ENCODE measurements at regions not wholly inside any gene's neighbourhood (a gene's known extent, or its start where the extent isn't known, plus 50 kb on each side); places are given as distances from the start of the nearest gene placed in this dataset.
"Not testable (repeated sequence)": the region's sequence is repeated elsewhere in the genome, so short reads cannot be mapped to it uniquely, and the experiment has no call there.

DNA sequence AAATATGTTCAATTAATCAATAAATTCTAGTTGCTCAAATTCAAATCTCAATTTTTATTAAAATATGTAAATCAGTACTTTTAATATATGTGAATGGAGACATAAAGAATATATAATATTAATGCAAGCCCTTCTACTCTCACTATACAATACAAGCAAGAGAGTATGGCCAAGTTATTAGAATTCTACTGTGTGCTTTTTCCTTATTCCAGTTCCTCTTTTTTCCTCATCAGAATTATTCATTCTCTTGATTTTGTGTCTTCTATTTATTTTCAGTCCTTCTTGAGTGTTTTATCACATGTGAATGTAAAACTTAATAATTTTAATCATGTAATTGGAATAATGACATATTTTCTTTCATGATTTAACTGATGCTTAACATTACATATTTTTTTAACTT is 276.8 kb downstream of the PCDH20 start:
- DNase-seq: no peak

DNA sequence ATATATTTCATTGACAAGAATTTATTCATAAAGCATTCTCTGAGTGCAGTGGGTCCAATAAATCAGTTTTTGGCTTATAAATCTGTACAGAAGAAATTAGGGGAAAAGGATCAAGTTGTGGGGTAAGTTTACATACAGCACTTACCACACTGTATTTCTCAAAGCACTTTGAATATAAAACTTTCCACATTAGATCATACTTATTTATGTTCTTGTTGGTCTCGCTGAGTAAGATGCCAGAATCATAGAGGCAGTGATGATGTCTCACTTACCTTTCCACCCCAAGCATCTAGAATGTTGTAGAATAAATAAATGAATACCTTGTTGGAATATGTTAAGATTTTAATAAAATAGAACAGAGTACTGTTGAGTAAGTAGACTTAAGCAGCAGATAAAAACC is 279.1 kb downstream of the PCDH20 start:
- DNase-seq: no peak

DNA sequence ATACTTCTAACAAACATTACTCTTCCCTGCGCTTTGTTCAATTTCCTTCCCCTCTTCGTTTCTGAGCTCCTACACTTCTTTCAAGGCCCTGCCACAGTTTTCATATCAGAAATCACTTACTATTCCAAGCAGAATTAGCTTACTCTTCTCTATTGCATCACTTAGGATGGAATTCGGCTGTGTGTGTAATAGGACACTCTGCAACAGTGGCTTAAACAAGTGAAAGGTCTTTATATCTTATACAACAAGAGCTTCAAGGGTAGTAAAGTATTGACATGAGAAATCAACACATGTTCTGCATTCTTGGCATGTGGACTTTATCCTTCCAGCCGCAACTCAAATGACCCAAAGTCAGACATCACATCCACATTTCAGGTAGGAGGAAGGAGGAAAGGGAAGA is 279.6 kb downstream of the PCDH20 start:
- no peak for DNase-seq

DNA sequence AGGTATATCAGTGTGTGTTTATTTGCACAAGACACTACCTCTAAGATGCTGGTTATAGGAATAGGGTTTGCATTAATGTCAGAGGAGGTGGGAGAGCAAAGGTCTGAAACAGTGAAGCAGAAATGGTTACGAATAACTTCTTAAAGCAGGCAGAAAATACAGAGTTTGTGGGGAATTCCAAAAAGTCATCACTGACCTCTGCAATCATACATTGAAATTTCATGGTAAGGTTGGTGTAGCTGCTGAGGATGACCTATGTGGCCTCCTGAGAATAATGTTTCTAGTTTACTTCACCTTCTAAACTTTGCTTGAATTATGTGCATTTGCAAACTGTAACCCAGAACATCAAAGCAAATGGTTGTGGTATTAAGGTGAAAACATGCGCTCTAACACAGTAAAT is 280.1 kb downstream of the PCDH20 start:
- DNase-seq: no peak

DNA sequence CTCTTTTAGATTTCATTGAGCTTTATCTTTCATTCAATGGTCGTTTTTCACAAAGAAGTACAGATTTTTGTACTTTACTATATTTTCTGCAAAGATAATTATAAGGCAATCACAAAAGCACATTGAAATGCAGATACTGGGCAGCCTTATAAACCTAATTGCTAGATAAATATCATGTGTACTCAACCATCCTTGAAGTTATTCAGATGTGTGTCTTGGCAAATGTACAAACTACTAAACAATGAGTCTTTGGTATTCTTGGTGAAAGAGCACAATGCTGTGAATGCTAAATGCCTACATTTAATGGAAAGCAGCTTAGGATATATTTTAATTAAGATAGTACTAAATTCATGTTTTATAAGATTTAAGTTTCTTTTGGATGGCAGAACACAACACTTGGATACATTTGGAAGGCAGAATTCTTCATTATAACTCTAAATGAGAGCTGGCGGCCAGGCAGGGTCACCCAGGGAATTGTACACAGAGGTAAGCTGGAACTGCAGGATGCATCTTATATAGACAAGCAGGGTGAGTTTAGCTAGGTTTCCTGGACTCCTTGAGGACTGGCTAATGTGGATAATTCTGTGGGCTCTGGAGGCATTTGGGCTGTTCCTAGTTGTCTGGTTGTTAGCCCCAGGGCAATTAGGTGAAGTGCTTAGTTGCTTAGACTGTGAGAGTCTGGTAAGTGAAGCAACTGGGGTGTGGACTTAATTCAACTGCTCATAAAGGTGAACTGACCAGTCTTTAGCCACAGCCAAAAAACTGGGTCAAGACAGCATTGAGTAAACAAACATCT is 286.6 kb downstream of the PCDH20 start:
- no peak for DNase-seq

DNA sequence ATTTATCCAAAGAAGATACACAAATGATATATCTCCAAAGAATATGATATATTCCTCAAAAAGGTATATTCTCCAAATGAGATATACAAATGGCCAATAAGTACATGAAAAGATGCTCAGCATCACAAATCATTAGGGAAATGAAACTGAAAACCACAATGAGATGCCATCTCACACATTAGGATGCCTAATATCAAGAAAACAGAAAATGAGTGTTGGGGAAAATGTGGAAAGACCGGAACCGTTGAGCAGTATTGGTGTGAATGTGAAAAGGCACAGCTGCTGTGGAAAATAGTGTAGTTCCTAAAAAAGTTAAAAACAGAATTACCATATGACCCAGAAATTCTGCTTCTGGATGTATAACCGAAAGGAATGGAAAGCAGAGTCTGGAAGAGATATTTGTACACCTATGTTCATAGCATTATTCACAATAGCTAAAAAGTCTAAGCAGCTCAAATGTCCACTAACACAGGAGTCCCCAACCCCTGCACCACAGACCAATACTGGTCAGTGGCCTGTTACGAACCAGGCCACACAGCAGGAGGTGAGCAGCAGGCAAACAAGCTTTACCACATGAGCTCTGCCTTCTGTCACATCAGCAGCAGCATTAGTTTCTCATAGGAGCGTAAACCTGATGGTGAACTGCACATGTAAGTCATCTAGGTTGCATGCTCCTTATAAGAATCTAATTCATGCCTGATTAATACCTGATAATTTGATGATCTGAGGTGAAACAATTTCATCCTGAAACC is 291.9 kb downstream of the PCDH20 start:
- DNase-seq: no peak

DNA sequence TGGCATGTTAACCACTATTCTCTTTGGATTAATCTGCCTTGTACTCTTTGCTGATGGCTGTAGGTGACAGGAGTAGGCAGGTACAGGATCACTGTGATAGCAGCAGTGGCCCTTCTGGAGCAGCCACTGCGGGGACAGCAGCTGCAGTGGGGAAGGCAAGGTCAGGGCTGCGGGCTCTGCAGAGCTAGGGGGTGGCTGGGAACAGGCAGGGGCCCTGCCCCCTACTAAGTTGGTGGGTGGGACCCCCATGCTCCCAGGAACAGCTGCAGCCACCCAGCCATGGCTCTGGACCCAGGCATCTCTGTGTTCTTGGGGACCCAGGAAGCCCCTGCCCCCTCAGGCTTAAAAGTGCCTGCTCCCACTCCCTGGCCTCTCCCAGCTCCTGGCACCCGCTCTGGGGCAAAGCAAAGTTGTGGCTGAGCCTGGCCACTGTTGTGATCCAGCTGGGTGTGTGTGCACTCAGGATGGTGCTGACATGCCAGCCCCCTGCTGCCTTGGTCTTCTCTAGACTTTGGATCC is 302.4 kb downstream of the PCDH20 start:
- no peak for DNase-seq

DNA sequence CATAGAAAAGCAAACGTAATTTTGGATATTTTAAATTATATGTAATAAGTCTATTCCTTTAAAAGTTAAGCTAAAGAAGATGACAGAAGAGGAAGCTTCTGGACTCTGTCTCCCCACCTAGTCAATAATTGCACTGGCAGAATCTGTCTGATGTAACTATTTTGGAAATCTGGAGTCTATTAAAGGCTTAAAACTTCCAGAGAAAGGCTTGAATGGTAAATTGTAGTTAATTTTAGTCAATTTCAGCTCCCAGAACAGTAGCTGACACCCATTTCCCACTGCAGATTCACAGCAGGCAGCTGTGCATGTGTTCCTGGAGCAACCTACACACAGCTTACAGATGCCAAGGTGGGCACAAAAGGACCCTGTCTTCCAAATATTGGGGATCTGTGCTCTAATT is 304.1 kb downstream of the PCDH20 start:
- DNase-seq: no peak

DNA sequence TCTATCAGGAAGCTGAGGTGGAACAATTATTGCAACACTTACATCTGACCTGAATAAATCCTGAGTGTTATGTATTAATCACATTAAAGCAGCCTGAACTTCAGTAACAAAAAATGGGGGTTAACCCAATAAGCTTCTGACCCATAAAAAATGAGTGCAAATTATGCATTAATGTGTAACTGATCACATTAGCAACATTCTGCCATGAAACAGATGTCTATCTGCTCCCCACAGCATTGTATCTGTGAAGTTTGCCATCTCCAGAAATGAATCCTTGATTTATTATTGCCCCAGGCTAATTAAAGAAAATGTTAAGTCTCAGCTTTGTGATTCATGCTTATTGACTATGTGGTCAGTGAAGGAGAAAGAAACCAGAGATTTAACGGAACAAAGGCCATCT is 304.9 kb downstream of the PCDH20 start:
- DNase-seq: no peak

DNA sequence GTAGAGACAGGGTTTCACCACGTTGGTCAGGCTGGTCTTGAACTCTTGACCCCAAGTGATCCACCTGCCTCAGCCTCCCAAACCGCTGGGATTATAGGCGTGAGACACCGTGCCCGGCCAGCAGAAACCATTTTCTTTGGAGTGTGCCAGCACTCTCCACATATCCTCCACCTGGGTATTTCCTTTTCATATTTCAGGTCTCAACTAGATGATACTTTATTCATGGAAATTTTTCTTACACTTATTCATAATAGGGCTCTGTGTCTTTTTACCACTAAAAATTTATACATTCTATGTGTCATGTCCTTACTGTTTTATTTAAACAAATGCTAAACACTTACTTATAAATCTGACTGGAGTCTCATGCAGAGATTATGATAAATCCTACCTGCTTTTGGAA is 305.9 kb downstream of the PCDH20 start:
- no peak for DNase-seq

DNA sequence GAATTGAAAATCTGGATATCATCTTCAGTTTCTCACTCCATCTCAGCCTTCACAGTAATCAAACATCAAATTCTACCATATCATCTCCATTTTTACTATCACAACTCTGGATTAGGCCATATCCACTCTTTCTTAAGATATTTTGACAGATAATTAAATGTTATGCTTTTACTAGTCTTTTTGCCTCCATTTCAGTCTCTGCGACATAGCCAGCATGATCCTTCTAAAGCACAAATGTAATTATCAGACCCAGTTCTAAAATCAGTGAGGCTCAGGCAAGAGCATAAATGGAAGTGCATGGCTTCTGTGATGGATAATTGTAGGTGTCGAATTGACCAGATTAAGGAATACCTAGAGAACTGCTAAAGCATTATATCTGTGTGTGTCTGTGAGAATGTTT is 307.7 kb downstream of the PCDH20 start:
- DNase-seq: no peak

DNA sequence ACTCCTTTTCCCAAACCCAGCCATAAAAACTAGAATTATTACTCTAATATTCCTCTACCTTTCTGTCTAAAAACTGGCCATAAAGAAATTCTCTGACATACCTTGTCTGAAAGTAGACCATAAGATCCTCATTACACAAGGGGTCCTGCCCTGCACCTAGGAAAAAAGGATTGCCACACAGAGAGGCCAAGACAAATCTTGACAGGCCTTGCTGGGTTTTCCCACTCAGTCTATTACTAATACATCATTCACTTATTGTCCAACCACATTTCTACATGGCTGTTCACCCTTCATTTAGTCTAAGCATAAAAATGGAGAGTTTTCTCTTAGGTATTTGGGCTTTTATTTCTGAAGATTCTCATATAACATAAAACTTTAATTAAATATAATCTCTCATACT is 319.8 kb downstream of the PCDH20 start:
- no peak for DNase-seq

DNA sequence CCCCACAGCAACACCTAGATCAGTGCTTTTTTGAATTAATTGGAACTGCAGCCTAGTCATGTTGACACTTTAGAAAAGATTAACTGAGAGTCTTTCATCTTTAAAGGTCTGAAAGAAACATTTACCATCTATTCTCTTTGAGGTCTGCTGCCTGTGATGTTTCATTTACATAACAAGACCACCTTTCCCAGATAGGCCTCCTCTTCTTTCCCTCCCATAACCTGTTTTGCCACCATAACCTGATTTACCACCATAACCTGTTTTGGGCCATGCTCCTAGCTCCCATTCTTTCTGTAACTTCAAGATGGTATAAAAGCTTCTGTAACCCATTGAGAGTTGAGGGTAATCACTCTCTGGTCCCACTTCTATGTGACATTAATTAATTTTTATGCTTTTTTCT is 320.8 kb downstream of the PCDH20 start:
- no peak for DNase-seq

DNA sequence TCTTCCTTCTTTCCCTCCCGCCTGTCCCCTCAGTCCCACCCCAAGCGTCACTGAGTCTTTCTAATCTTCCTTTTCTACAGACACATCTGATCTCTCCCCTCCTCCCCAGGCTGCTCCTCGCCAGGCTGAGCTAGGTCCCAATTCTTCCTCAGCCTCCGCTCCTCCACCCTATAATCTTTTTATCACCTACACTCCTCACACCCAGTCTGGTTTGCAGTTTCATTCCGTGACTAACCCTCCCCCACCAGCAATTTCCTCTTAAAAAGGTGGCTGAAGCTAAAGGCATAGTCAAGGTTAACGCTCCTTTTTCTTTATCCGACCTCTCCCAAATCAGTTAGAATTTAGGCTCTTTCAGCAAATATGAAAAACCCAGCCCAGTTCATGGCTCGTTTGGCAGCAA is 325.8 kb downstream of the PCDH20 start:
- not testable (repeated sequence) for DNase-seq

DNA sequence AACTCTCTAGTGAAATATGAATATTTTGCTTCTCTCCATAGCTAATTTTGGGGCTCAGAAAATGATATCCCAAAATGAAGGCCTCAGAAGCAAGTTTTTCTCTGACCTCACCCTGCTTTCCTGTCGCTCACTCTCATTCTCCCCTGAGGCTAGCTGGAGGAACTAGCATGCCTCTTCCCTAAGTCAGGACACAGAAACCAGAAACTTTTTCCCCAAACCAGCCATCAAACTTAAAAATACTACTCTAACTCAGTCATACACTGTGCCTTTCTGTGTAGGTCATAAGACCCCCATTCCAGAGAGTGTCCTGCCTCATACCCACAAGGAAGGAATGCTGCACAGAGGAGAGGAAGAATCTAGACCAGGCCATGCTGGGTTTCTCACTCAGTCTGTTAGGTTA is 329.6 kb downstream of the PCDH20 start:
- DNase-seq: no peak

DNA sequence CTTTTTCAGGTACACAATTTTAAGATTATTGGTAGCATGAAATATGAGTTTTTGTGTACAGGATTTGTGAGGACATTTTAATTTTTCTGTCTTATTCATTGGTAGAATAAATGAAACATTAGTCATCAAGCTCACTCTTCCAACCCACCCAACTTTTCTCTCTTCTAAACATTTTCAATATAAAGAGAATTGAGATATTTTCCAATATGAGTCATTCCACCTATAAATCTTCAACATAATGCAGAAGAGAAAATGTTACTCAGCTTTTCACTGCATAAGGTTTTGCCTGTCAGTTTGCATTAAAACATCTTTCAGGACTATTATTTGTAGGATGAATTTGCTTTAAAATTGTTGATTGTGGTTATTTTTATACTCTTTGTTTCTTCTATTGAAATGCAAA is 330.7 kb downstream of the PCDH20 start:
- no peak for DNase-seq

DNA sequence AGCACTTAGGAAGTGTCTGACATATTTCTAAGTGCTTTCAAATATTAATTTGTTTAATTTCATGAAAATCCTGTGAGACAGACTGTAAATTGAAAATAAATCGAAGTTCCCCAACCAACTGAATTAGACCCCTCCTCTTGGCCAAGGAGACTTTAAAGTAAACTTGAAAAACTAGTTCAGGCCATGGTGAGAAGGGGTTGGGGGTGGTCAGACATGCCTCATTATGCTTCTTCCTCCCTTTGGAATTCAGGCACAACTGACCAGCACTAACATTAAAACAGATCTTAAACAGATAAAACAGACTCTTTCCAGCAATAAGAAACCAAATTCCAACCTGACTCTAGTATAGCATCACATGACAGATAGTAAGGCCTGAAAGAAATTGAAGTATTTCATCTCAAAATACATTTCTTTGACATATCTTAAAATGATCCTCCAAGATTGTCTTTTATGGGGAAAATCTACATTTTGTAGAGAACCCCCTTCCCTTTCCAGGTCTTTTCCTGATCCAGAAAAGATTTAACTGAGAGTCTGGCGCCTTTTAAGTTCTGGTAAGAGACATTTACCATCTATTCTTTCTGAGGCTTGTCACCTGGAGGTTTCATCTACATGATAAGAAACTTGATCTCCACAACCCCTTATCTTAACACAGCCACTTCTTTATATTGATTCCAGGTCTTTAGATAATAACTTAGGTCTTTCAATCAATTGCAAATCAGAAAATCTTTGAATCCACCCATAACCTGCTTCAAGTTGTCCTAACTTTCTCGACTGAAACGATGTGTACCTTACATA is 336.5 kb downstream of the PCDH20 start:
- DNase-seq: no peak

DNA sequence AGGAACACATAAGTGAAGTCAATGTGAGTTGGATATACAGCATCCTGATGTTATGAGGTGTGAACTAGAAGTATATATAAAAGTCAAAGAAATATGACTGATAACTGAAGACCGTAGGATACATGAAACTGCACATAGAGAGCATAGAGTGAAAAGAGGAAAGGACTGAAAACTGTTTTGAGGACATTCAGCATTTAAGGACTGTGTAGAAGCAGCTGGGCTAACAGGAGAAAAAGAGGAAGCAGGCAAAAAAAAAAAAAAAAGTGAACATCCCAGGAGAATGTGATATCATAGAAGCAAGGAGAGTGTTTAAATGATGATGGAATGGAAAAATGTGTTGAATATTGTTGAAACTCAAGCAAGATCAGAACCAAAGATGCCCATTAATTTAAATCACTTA is 363.5 kb downstream of the PCDH20 start:
- DNase-seq: no peak

DNA sequence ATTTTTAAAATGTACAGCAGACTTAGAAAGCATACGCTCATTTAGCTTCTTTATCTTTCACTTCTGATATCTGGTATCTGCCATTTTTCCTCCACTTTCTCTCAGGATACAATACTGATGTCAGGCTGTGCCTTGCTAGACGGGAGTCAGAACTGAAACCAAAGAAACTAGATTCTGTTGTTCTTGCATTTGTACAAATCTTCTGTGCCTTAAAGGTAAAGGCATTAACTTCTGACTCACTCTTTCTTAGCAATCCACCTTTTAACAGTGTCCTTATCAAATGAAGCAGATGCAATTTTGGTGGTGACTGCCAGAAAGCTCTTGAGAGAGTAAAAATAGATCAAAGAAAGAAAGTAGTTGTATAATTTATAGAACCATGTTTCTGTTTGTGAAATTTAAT is 370.4 kb downstream of the PCDH20 start:
- DNase-seq: no peak

DNA sequence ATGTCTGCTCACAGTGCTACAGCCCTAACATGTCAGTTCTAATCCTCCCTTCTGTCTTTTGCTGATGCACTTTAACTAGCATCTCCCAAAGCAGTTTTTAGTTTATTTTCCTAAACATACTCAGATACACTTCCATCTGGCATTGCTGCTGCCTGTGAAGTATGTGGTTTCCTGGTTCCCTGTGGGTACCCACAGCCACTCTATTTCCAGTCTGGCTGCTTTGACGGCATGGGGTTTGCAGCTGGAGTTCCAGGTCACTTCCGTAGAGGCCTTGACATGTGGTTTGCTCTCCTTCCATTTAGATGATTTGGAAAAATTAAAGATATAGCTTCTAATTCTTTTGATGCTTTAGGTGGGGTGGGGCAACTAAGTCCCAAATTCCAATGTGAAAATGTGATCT is 375.5 kb downstream of the PCDH20 start:
- DNase-seq: no peak

DNA sequence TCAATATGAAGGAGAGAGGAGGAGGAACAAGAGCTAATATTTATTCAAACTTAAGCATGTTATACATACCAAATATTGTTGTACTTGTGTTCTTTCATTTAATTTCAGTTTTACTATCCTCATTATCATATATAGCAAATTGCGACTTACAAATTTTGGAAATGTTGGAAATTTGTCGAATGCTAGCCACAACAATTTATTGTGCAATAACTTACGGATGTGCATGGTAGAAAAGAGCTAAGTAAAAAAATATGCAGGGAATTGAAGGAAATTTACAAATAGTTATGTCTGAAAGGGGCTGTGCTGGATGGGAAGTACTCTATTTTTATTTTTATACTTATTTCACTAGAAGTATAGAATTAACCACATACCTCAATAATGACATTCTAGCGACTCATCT is 376.3 kb downstream of the PCDH20 start:
- DNase-seq: no peak

DNA sequence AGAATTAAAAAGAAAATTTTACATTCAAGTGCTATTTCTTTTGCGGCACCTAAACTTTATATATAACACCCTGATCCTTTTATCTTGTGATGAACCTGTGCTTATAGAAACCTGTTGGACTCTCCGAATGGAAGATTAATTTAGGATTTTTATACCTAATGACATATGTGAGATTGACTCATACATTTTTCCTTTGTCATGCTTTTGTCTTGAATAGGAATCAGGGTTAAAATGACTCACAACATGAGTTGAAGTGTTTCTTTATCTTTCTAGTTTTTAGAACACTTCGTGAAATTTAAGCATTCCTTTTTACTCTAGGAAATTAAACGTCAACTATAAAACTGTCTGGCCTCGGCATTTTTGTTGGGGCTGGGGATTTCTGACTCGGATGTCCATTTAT is 378.9 kb downstream of the PCDH20 start:
- DNase-seq: no peak

DNA sequence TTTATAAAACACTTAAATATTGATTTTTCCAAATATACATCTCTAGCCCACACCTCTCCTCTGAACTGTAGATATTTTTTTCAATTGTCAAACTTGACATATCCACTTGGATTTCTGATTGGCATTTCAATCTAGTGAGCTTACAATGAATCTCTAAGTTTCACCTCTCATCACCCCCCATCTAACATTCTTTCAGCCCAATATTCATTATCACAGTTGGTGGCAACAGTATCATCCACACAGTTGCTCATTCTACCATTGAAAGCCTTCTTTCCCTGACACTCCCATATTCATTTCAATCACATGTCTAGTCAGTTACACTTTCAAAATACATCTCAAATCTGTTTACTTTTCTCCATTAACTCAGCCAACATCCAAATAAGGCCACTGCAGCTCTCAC is 385.2 kb downstream of the PCDH20 start:
- no peak for DNase-seq
